HG02885 (cell line): ENCODE measurements at regions not wholly inside any gene's neighbourhood (a gene's known extent, or its start where the extent isn't known, plus 50 kb on each side); places are given as distances from the start of the nearest gene placed in this dataset.
"Not testable (repeated sequence)": the region's sequence is repeated elsewhere in the genome, so short reads cannot be mapped to it uniquely, and the experiment has no call there.

ENCODE experiments used
- ATAC-seq: cut with Tn5 transposase; IDR thresholded peaks from one replicate; pipeline ENCODE4 v1.9.1; 2021; ENCODE audit warnings: mild to moderate bottlenecking; ENCODE audit not compliant: unreplicated experiment, poor library complexity

GRCh38 chr14:22370084-22370847, 218.8 kb downstream of the DAD1 start:
- ATAC-seq: no peak

GRCh38 chr14:22358726-22359125, 230.3 kb downstream of the DAD1 start:
- no peak for ATAC-seq

- ATAC-seq: not testable (repeated sequence)
Observed at GRCh38 chr14:22349281-22349680, 239.7 kb downstream of the DAD1 start.

GRCh38 chr14:22344673-22345072, 244.4 kb downstream of the DAD1 start:
- no peak for ATAC-seq

- not testable (repeated sequence) for ATAC-seq
Observed at GRCh38 chr14:22344209-22344608, 244.8 kb downstream of the DAD1 start.

GRCh38 chr14:22341049-22341448, 248.0 kb downstream of the DAD1 start:
- no peak for ATAC-seq

GRCh38 chr14:22338917-22339715, 249.9 kb downstream of the DAD1 start:
- no peak for ATAC-seq

- ATAC-seq: no peak
Observed at GRCh38 chr14:22338381-22338780, 250.6 kb downstream of the DAD1 start.

- no peak for ATAC-seq
Observed at GRCh38 chr14:22337938-22338337, 251.1 kb downstream of the DAD1 start.

- no peak for ATAC-seq
Observed at GRCh38 chr14:22337521-22337920, 251.5 kb downstream of the DAD1 start.

- no peak for ATAC-seq
Observed at GRCh38 chr14:22336031-22336430, 253.0 kb downstream of the DAD1 start.

- no peak for ATAC-seq
Observed at GRCh38 chr14:22334627-22335026, 254.4 kb downstream of the DAD1 start.

- peak; percentile 23 for ATAC-seq
Observed at GRCh38 chr14:22334275-22334577, 254.8 kb downstream of the DAD1 start.

GRCh38 chr14:22333422-22334274, 255.4 kb downstream of the DAD1 start:
- ATAC-seq: peak; percentile 92

- ATAC-seq: no peak
Observed at GRCh38 chr14:22332686-22333421, 256.2 kb downstream of the DAD1 start.

GRCh38 chr14:22329371-22329770, 259.7 kb downstream of the DAD1 start:
- ATAC-seq: no peak

- no peak for ATAC-seq
Observed at GRCh38 chr14:22325676-22326400, 263.2 kb downstream of the DAD1 start.

GRCh38 chr14:22320362-22320750, 268.7 kb downstream of the DAD1 start:
- ATAC-seq: no peak

GRCh38 chr14:22319526-22320361, 269.3 kb downstream of the DAD1 start:
- peak; percentile 59 for ATAC-seq
